ENCODE measurements at regions not wholly inside any gene's neighbourhood (a gene's known extent, or its start where the extent isn't known, plus 50 kb on each side); places are given as distances from the start of the nearest gene placed in this dataset.

DNA sequence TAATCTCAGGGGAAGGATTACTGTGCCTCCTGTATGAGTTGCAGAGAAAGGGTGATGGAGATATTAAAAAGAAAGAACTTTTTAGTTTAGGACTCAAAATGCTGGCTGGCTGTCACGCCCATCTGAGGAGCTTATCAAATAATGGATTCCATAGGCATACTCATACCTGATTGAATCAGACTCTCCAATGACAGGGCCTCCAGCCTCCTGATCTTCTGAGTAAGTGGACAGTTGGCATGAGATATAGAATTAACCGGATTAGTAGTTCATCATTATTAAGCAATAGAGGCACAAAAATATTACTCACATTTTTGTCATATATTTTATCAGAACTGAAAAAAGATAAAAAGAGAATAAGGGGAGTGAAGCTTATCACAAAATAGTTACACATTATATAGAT, 157.0 kb upstream of the RASA1 start:
- H3K4me1 ChIP-seq (ENCODE audit: insufficient read depth, low read length, severe bottlenecking) = peaks cover 33% of the 10 kb centered on the region
- H3K4me2 ChIP-seq (ENCODE audit: low read length) = no peak overlapping the region
- TF ChIP-seq, protein P1, sequence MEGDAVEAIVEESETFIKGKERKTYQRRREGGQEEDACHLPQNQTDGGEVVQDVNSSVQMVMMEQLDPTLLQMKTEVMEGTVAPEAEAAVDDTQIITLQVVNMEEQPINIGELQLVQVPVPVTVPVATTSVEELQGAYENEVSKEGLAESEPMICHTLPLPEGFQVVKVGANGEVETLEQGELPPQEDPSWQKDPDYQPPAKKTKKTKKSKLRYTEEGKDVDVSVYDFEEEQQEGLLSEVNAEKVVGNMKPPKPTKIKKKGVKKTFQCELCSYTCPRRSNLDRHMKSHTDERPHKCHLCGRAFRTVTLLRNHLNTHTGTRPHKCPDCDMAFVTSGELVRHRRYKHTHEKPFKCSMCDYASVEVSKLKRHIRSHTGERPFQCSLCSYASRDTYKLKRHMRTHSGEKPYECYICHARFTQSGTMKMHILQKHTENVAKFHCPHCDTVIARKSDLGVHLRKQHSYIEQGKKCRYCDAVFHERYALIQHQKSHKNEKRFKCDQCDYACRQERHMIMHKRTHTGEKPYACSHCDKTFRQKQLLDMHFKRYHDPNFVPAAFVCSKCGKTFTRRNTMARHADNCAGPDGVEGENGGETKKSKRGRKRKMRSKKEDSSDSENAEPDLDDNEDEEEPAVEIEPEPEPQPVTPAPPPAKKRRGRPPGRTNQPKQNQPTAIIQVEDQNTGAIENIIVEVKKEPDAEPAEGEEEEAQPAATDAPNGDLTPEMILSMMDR (IDR thresholded peaks at IDR 0.05; ENCODE audit: low read length) = no peak
- no peak for TF ChIP-seq EZH2 (IDR thresholded peaks at IDR 0.05; ENCODE audit: borderline replicate concordance, low read length)
- no peaks in the 10 kb centered on the region for H3K79me2 ChIP-seq (ENCODE audit: insufficient read depth, low read length)
- H4K20me1 ChIP-seq (ENCODE audit: insufficient read depth, low read length) = no peaks in the 10 kb centered on the region
- no peaks in the 10 kb centered on the region for H3K27me3 ChIP-seq (ENCODE audit: insufficient read depth, low read length)
- H3K9ac ChIP-seq (ENCODE audit: low read length) = no peak overlapping the region
- H2AFZ ChIP-seq (ENCODE audit: low read length) = no peak overlapping the region
- H3K9me2 ChIP-seq (ENCODE audit: low read depth, low read length) = no peaks in the 10 kb centered on the region
- H3K36me3 ChIP-seq (ENCODE audit: insufficient read depth, low read length) = no peaks in the 10 kb centered on the region
- no peaks in the 10 kb centered on the region for H3F3A ChIP-seq (ENCODE audit: insufficient read depth, low read length)
- H3K9me3 ChIP-seq (ENCODE audit: low read length) = no peaks in the 10 kb centered on the region
- no peak overlapping the region for H3K27ac ChIP-seq (ENCODE audit: low read depth, low read length, poor library complexity, severe bottlenecking)
- H3K4me3 ChIP-seq (ENCODE audit: low read depth, low read length, poor library complexity, severe bottlenecking) = no peak overlapping the region

DNA sequence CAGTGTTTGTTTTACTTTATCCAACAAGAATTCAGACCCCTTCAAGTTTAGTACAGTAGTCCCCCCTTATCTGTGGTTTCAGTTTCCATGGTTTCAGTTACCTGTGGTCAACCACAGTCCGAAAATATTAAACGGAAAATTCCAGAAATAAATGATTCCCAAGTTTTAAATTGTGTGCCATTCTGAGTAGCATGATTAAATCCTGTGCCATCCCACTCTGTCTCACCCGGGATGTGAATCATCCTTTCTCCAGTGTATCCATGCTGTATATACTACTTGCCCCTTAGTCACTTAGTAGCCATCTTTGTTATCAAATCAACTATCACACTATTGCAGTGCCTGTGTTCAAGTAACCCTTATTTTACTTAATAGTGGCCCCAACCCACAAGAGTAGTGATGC, 153.8 kb upstream of the RASA1 start:
- peak overlapping the region; percentile 77 for H3K27ac ChIP-seq (ENCODE audit: low read depth, low read length, poor library complexity, severe bottlenecking)
- H4K20me1 ChIP-seq (ENCODE audit: insufficient read depth, low read length) = no peaks in the 10 kb centered on the region
- no peaks in the 10 kb centered on the region for H3K9me3 ChIP-seq (ENCODE audit: low read length)
- TF ChIP-seq EZH2 (IDR thresholded peaks at IDR 0.05; ENCODE audit: borderline replicate concordance, low read length) = no peak
- TF ChIP-seq, protein P1 (IDR thresholded peaks at IDR 0.05; ENCODE audit: low read length) = no peak
- H3K9me2 ChIP-seq (ENCODE audit: low read depth, low read length) = no peaks in the 10 kb centered on the region
- H3K4me2 ChIP-seq (ENCODE audit: low read length) = peak overlapping the region; percentile 75
- no peaks in the 10 kb centered on the region for H3K27me3 ChIP-seq (ENCODE audit: insufficient read depth, low read length)
- peaks cover 33% of the 10 kb centered on the region for H3K4me1 ChIP-seq (ENCODE audit: insufficient read depth, low read length, severe bottlenecking)
- peak overlapping the region; percentile 27 for H3K4me3 ChIP-seq (ENCODE audit: low read depth, low read length, poor library complexity, severe bottlenecking)
- H3K9ac ChIP-seq (ENCODE audit: low read length) = peak overlapping the region; percentile 48
- no peaks in the 10 kb centered on the region for H3F3A ChIP-seq (ENCODE audit: insufficient read depth, low read length)
- H3K36me3 ChIP-seq (ENCODE audit: insufficient read depth, low read length) = no peaks in the 10 kb centered on the region
- no peaks in the 10 kb centered on the region for H3K79me2 ChIP-seq (ENCODE audit: insufficient read depth, low read length)
- peak overlapping the region; percentile 86; the same call in 1 of the 2 replicates for H2AFZ ChIP-seq (ENCODE audit: low read length)

DNA sequence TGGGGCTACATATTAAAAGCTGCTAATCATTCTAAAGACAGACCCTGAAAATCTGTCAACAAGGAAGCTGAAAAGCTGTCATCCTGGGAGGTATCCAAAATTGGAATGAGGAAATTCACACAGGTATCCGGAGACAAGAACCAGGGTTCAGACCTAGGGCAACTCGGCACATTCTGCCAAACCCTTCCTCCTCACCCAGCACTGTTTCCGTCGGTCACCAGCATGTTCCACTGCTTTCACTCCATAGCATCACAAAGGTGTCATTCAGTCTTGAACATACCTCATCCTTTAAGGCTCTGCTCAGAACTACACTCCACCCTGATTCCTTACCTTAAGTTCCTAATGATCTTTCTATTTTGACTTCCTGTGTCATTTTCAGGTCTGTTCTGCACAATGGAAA, 153.1 kb upstream of the RASA1 start:
- peak overlapping the region; percentile 12; the same call in 1 of the 2 replicates for H2AFZ ChIP-seq (ENCODE audit: low read length)
- H3K9ac ChIP-seq (ENCODE audit: low read length) = no peak overlapping the region
- H3F3A ChIP-seq (ENCODE audit: insufficient read depth, low read length) = no peaks in the 10 kb centered on the region
- no peaks in the 10 kb centered on the region for H3K27me3 ChIP-seq (ENCODE audit: insufficient read depth, low read length)
- H3K27ac ChIP-seq (ENCODE audit: low read depth, low read length, poor library complexity, severe bottlenecking) = peak overlapping the region; percentile 77
- H3K9me2 ChIP-seq (ENCODE audit: low read depth, low read length) = no peaks in the 10 kb centered on the region
- H3K9me3 ChIP-seq (ENCODE audit: low read length) = no peaks in the 10 kb centered on the region
- TF ChIP-seq, protein P1 (IDR thresholded peaks at IDR 0.05; ENCODE audit: low read length) = no peak
- TF ChIP-seq EZH2 (IDR thresholded peaks at IDR 0.05; ENCODE audit: borderline replicate concordance, low read length) = no peak
- H3K4me1 ChIP-seq (ENCODE audit: insufficient read depth, low read length, severe bottlenecking) = peaks cover 33% of the 10 kb centered on the region
- no peak overlapping the region for H3K4me2 ChIP-seq (ENCODE audit: low read length)
- no peaks in the 10 kb centered on the region for H3K36me3 ChIP-seq (ENCODE audit: insufficient read depth, low read length)
- H3K4me3 ChIP-seq (ENCODE audit: low read depth, low read length, poor library complexity, severe bottlenecking) = no peak overlapping the region
- H3K79me2 ChIP-seq (ENCODE audit: insufficient read depth, low read length) = no peaks in the 10 kb centered on the region
- no peaks in the 10 kb centered on the region for H4K20me1 ChIP-seq (ENCODE audit: insufficient read depth, low read length)
